ENCODE measurements at regions not wholly inside any gene's neighbourhood (a gene's known extent, or its start where the extent isn't known, plus 50 kb on each side); places are given as distances from the start of the nearest gene placed in this dataset.

DNA sequence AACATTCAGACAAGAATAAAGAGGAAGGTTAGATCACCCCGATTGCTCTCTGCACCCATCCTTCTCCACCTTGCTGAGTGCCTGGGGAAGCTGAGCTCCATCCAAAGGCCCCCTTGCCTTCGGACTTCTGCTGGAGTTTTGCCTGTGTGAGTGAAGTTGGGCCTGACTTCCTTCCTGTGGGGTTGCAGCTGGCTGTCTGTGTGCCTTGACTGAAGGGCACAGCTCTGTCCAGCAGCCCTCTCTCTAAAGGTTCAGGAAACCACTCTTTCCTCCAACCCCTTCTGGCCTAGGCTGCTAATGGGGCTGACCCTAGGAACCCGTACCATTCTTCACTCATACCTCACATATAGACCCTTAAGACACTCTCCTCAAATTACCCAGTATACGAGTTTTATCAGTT lies 173.4 kb upstream of the HMCN1 start:
- Histone ChIP-seq H4K20me1 (ENCODE audit: insufficient read depth, low read length) (no peaks in the 10 kb centered on the region), H3K9me2 (ENCODE audit: low read depth, low read length) (no peaks in the 10 kb centered on the region), H3K4me2 (ENCODE audit: low read length) (no peak overlapping the region), H3K9ac (ENCODE audit: low read length) (no peak overlapping the region; the same call in 1 of the 2 replicates), H3K9me3 (ENCODE audit: low read length) (no peaks in the 10 kb centered on the region), H3F3A (ENCODE audit: insufficient read depth, low read length) (no peaks in the 10 kb centered on the region), H3K4me1 (ENCODE audit: insufficient read depth, low read length, severe bottlenecking) (peaks cover 31% of the 10 kb centered on the region), H3K36me3 (ENCODE audit: insufficient read depth, low read length) (no peaks in the 10 kb centered on the region), H3K27ac (ENCODE audit: low read depth, low read length, poor library complexity, severe bottlenecking) (peak overlapping the region; percentile 58), H3K79me2 (ENCODE audit: insufficient read depth, low read length) (no peaks in the 10 kb centered on the region), H2AFZ (ENCODE audit: low read length) (no peak overlapping the region), H3K27me3 (ENCODE audit: insufficient read depth, low read length) (no peaks in the 10 kb centered on the region), H3K4me3 (ENCODE audit: low read depth, low read length, poor library complexity, severe bottlenecking) (no peak overlapping the region)
- TF ChIP-seq EZH2 (IDR thresholded peaks at IDR 0.05; ENCODE audit: borderline replicate concordance, low read length) (no peak), CTCF (IDR thresholded peaks at IDR 0.05; ENCODE audit: low read length) (no peak)

GRCh38 chr1:185559684-185560331 lies 174.4 kb upstream of the HMCN1 start:
- H3K4me2 ChIP-seq (ENCODE audit: low read length): no peak overlapping the region; the same call in 1 of the 2 replicates

GRCh38 chr1:185559151-185559550 lies 175.0 kb upstream of the HMCN1 start:
- Histone ChIP-seq H3K27ac (ENCODE audit: low read depth, low read length, poor library complexity, severe bottlenecking) (peak overlapping the region; percentile 58), H3F3A (ENCODE audit: insufficient read depth, low read length) (no peaks in the 10 kb centered on the region), H3K36me3 (ENCODE audit: insufficient read depth, low read length) (no peaks in the 10 kb centered on the region), H3K9me3 (ENCODE audit: low read length) (no peaks in the 10 kb centered on the region), H3K9me2 (ENCODE audit: low read depth, low read length) (no peaks in the 10 kb centered on the region), H3K4me3 (ENCODE audit: low read depth, low read length, poor library complexity, severe bottlenecking) (no peak overlapping the region), H3K27me3 (ENCODE audit: insufficient read depth, low read length) (no peaks in the 10 kb centered on the region), H3K9ac (ENCODE audit: low read length) (no peak overlapping the region), H2AFZ (ENCODE audit: low read length) (no peak overlapping the region), H4K20me1 (ENCODE audit: insufficient read depth, low read length) (no peaks in the 10 kb centered on the region), H3K4me2 (ENCODE audit: low read length) (no peak overlapping the region), H3K4me1 (ENCODE audit: insufficient read depth, low read length, severe bottlenecking) (peaks cover 27% of the 10 kb centered on the region), H3K79me2 (ENCODE audit: insufficient read depth, low read length) (no peaks in the 10 kb centered on the region)
- TF ChIP-seq EZH2 (IDR thresholded peaks at IDR 0.05; ENCODE audit: borderline replicate concordance, low read length) (no peak), CTCF (IDR thresholded peaks at IDR 0.05; ENCODE audit: low read length) (no peak)

More at GRCh38 chr1:185559684-185560331, 174.4 kb upstream of the HMCN1 start:
- Histone ChIP-seq H4K20me1 (ENCODE audit: insufficient read depth, low read length) (no peaks in the 10 kb centered on the region), H3K9ac (ENCODE audit: low read length) (no peak overlapping the region), H2AFZ (ENCODE audit: low read length) (no peak overlapping the region), H3K36me3 (ENCODE audit: insufficient read depth, low read length) (no peaks in the 10 kb centered on the region), H3K9me2 (ENCODE audit: low read depth, low read length) (no peaks in the 10 kb centered on the region), H3F3A (ENCODE audit: insufficient read depth, low read length) (no peaks in the 10 kb centered on the region), H3K9me3 (ENCODE audit: low read length) (no peaks in the 10 kb centered on the region), H3K4me3 (ENCODE audit: low read depth, low read length, poor library complexity, severe bottlenecking) (no peak overlapping the region), H3K27me3 (ENCODE audit: insufficient read depth, low read length) (no peaks in the 10 kb centered on the region), H3K79me2 (ENCODE audit: insufficient read depth, low read length) (no peaks in the 10 kb centered on the region), H3K27ac (ENCODE audit: low read depth, low read length, poor library complexity, severe bottlenecking) (peak overlapping the region; percentile 58), H3K4me1 (ENCODE audit: insufficient read depth, low read length, severe bottlenecking) (peaks cover 27% of the 10 kb centered on the region)
- TF ChIP-seq CTCF (IDR thresholded peaks at IDR 0.05; ENCODE audit: low read length) (peak; percentile 50; the same call in 1 of the 2 replicates), EZH2 (IDR thresholded peaks at IDR 0.05; ENCODE audit: borderline replicate concordance, low read length) (no peak)
